Neural cell (in vitro differentiated cells): ENCODE measurements at regions not wholly inside any gene's neighbourhood (a gene's known extent, or its start where the extent isn't known, plus 50 kb on each side); places are given as distances from the start of the nearest gene placed in this dataset.

Experiments
- H2AFZ ChIP-seq: fragments of 200-600, 300-800 bp; sonication (generic), shearing (Covaris generic); 2 replicates; pipeline ENCODE4 v1.6.0; 2014; ENCODE audit warnings: low read depth, mild to moderate bottlenecking, antibody characterized with exemption, low read length, moderate library complexity
- H3F3A ChIP-seq: fragments of 200-600 bp; shearing (Covaris generic); 2 replicates; pipeline ENCODE4 v1.6.1; 2016; ENCODE audit warnings: mild to moderate bottlenecking, moderate library complexity, mixed read lengths, antibody characterized with exemption, low read length; ENCODE audit not compliant: insufficient read depth, poor library complexity, severe bottlenecking
- H3K27ac ChIP-seq: fragments of 200-600, 300-800 bp; sonication (generic), shearing (Covaris generic); 2 replicates; pipeline ENCODE4 v1.5.1; 2014; ENCODE audit warnings: mild to moderate bottlenecking, low read length, moderate library complexity
- H3K27me3 ChIP-seq: fragments of 300-800, 200-600 bp; sonication (generic), shearing (Covaris generic); 2 replicates; pipeline ENCODE4 v1.6.0; 2014; ENCODE audit warnings: mild to moderate bottlenecking, low read depth, low read length, moderate library complexity; ENCODE audit not compliant: insufficient read depth
- H3K36me3 ChIP-seq: fragments of 300-800, 200-600 bp; sonication (generic), shearing (Covaris generic); 2 replicates; pipeline ENCODE4 v1.5.1; 2014; ENCODE audit warnings: mild to moderate bottlenecking, antibody characterized with exemption, low read length, moderate library complexity; ENCODE audit not compliant: insufficient read depth
- H3K4me2 ChIP-seq: fragments of 300-800, 200-600 bp; sonication (generic), shearing (Covaris generic); 2 replicates; pipeline ENCODE4 v1.6.0; 2014; ENCODE audit warnings: mild to moderate bottlenecking, low read length
- H3K4me3 ChIP-seq: fragments of 300-800, 200-600 bp; sonication (generic), shearing (Covaris generic); 2 replicates; pipeline ENCODE4 v1.5.1; 2014; ENCODE audit warnings: mild to moderate bottlenecking, low read length, moderate library complexity
- H3K79me2 ChIP-seq: fragments of 200-600 bp; shearing (Covaris generic); replicated peaks from 2 replicates; pipeline ENCODE4 v1.6.0; 2014; ENCODE audit warnings: mild to moderate bottlenecking, low read length, moderate library complexity; ENCODE audit not compliant: insufficient read depth
- H3K9ac ChIP-seq: fragments of 300-800, 200-600 bp; sonication (generic), shearing (Covaris generic); 2 replicates; pipeline ENCODE4 v1.6.1; 2016; ENCODE audit warnings: mild to moderate bottlenecking, low read length, mixed read lengths
- H3K9me2 ChIP-seq: fragments of 200-600 bp; shearing (Covaris generic); 2 replicates; pipeline ENCODE4 v1.6.1; 2016; ENCODE audit warnings: mild to moderate bottlenecking, low read length, mixed read lengths; ENCODE audit not compliant: insufficient read depth
- H3K9me3 ChIP-seq: fragments of 200-600, 300-800 bp; sonication (generic), shearing (Covaris generic); 2 replicates; pipeline ENCODE4 v1.6.1; 2016; ENCODE audit warnings: mild to moderate bottlenecking, mixed run types, low read length, moderate library complexity, mixed read lengths
- H4K20me1 ChIP-seq: fragments of 200-600 bp; shearing (Covaris generic); 2 replicates; pipeline ENCODE4 v1.6.1; 2016; ENCODE audit warnings: mild to moderate bottlenecking, mixed run types; ENCODE audit not compliant: insufficient read depth
- CTCF ChIP-seq: fragments of 450-650 bp; IDR thresholded peaks from 2 replicates; pipeline ENCODE4 v1.5.1; 2014; ENCODE audit warnings: antibody characterized with exemption, mild to moderate bottlenecking, moderate library complexity; ENCODE audit not compliant: poor library complexity, severe bottlenecking
- EP300 ChIP-seq: fragments of 450-650 bp; conservative IDR thresholded peaks from 2 replicates; pipeline ENCODE4 v1.6.1; 2014; ENCODE audit warnings: antibody characterized with exemption, mild to moderate bottlenecking, moderate library complexity; ENCODE audit not compliant: poor library complexity, severe bottlenecking
- EZH2 ChIP-seq: fragments of 200-600, 300-800 bp; shearing (Covaris generic), sonication (generic); IDR thresholded peaks from 2 replicates; pipeline ENCODE4 v1.6.1; 2014; ENCODE audit warnings: antibody characterized with exemption, low read length, borderline replicate concordance, mild to moderate bottlenecking; ENCODE audit not compliant: insufficient read depth, poor library complexity, severe bottlenecking
- MXI1 ChIP-seq: fragments of 450-650 bp; conservative IDR thresholded peaks from 2 replicates; pipeline ENCODE4 v1.6.1; 2014; ENCODE audit warnings: antibody characterized with exemption, mild to moderate bottlenecking; ENCODE audit not compliant: poor library complexity, severe bottlenecking
- POLR2AphosphoS5 ChIP-seq: IDR thresholded peaks from 2 replicates; pipeline ENCODE4 v1.6.1; 2012
- RAD21 ChIP-seq: fragments of 450-650 bp; conservative IDR thresholded peaks from 2 replicates; pipeline ENCODE4 v1.6.1; 2014; ENCODE audit warnings: antibody characterized with exemption, mild to moderate bottlenecking, moderate library complexity
- REST ChIP-seq: IDR thresholded peaks from 2 replicates; pipeline ENCODE4 v1.6.1; 2012; ENCODE audit warnings: borderline replicate concordance
- SMC3 ChIP-seq: fragments of 450-650 bp; conservative IDR thresholded peaks from 2 replicates; pipeline ENCODE4 v1.6.1; 2014; ENCODE audit warnings: antibody characterized with exemption, mild to moderate bottlenecking, moderate library complexity; ENCODE audit not compliant: poor library complexity
- TAF1 ChIP-seq: IDR thresholded peaks from 2 replicates; pipeline ENCODE4 v1.6.1; 2012; ENCODE audit warnings: low read depth

- no peaks in the 10 kb centered on the region for H3K9me2 ChIP-seq
- H3K9ac ChIP-seq: no peak overlapping the region
- no peak overlapping the region for H3K4me2 ChIP-seq
- H3K36me3 ChIP-seq: no peaks in the 10 kb centered on the region
- H3K79me2 ChIP-seq: no peaks in the 10 kb centered on the region
- H3F3A ChIP-seq: no peaks in the 10 kb centered on the region
- H3K4me3 ChIP-seq: no peak overlapping the region
- no peaks in the 10 kb centered on the region for H3K9me3 ChIP-seq
- TF ChIP-seq REST: no peak
- TF ChIP-seq TAF1: no peak
- no peak for TF ChIP-seq SMC3
- no peak for TF ChIP-seq POLR2AphosphoS5
- TF ChIP-seq CTCF: no peak
- no peak for TF ChIP-seq EZH2
- no peak for TF ChIP-seq MXI1
- no peaks in the 10 kb centered on the region for H3K27me3 ChIP-seq
- H3K27ac ChIP-seq: no peak overlapping the region
- H4K20me1 ChIP-seq: no peaks in the 10 kb centered on the region
- no peak overlapping the region for H2AFZ ChIP-seq
These were observed 161.0 kb downstream of the ZNF326 start for GRCh38 chr1:90155721-90156487.

GRCh38 chr1:90154711-90155110 lies 159.8 kb downstream of the ZNF326 start:
- Histone ChIP-seq H3K79me2 (no peaks in the 10 kb centered on the region), H3K36me3 (no peaks in the 10 kb centered on the region), H3K4me2 (no peak overlapping the region), H3F3A (no peaks in the 10 kb centered on the region), H4K20me1 (no peaks in the 10 kb centered on the region), H3K9me2 (no peaks in the 10 kb centered on the region), H3K27me3 (no peaks in the 10 kb centered on the region), H3K9ac (no peak overlapping the region), H3K27ac (no peak overlapping the region), H3K4me3 (no peak overlapping the region), H3K9me3 (no peaks in the 10 kb centered on the region), H2AFZ (no peak overlapping the region)
- TF ChIP-seq SMC3 (no peak), RAD21 (no peak), POLR2AphosphoS5 (no peak), EZH2 (no peak)

- no peaks in the 10 kb centered on the region for H3K79me2 ChIP-seq
- no peak overlapping the region for H3K4me3 ChIP-seq
- H3K36me3 ChIP-seq: no peaks in the 10 kb centered on the region
- TF ChIP-seq REST (no peak), MXI1 (no peak), TAF1 (no peak), EZH2 (no peak), SMC3 (no peak), POLR2AphosphoS5 (no peak), CTCF (no peak), EP300 (no peak)
- no peak overlapping the region for H3K4me2 ChIP-seq
- no peak overlapping the region for H2AFZ ChIP-seq
- no peaks in the 10 kb centered on the region for H3K9me3 ChIP-seq
- H3K27me3 ChIP-seq: no peaks in the 10 kb centered on the region
- H3F3A ChIP-seq: no peaks in the 10 kb centered on the region
- no peak overlapping the region for H3K27ac ChIP-seq
- H3K9ac ChIP-seq: no peak overlapping the region
- H3K9me2 ChIP-seq: no peaks in the 10 kb centered on the region
- no peaks in the 10 kb centered on the region for H4K20me1 ChIP-seq
These were observed 154.2 kb downstream of the ZNF326 start for GRCh38 chr1:90149101-90149500.
